GM23248 (cell line): ENCODE measurements at regions not wholly inside any gene's neighbourhood (a gene's known extent, or its start where the extent isn't known, plus 50 kb on each side); places are given as distances from the start of the nearest gene placed in this dataset.

Experiments used
- DNase-seq: peaks from one replicate; pipeline ENCODE4 v3.0.0-alpha.2; 2015
- H2AFZ ChIP-seq: fragments of 200-600 bp; sonication (generic); 2 replicates; pipeline ENCODE4 v1.6.1; 2016; ENCODE audit warnings: antibody characterized with exemption
- H3F3A ChIP-seq: fragments of 200-600 bp; sonication (generic); 2 replicates; pipeline ENCODE4 v1.6.1; 2016; ENCODE audit warnings: mild to moderate bottlenecking, antibody characterized with exemption, mixed run types; ENCODE audit not compliant: insufficient read depth
- H3K27ac ChIP-seq: fragments of 200-600 bp; sonication (generic); 2 replicates; pipeline ENCODE4 v1.5.1; 2016; ENCODE audit warnings: mild to moderate bottlenecking
- H3K27me3 ChIP-seq: fragments of 200-600 bp; sonication (generic); replicated peaks from 2 replicates; pipeline ENCODE4 v1.6.1; 2016; ENCODE audit warnings: mild to moderate bottlenecking; ENCODE audit not compliant: insufficient read depth
- H3K36me3 ChIP-seq: fragments of 200-600 bp; sonication (generic); 2 replicates; pipeline ENCODE4 v1.6.1; 2016; ENCODE audit warnings: low read depth, mild to moderate bottlenecking
- H3K4me1 ChIP-seq: fragments of 200-600 bp; sonication (generic); 2 replicates; pipeline ENCODE4 v1.6.1; 2016; ENCODE audit warnings: mild to moderate bottlenecking; ENCODE audit not compliant: insufficient read depth
- H3K4me2 ChIP-seq: fragments of 200-600 bp; sonication (generic); one replicate; pipeline ENCODE4 v1.6.1; 2016; ENCODE audit warnings: mild to moderate bottlenecking; ENCODE audit not compliant: unreplicated experiment
- H3K4me3 ChIP-seq: fragments of 200-600 bp; sonication (generic); 2 replicates; pipeline ENCODE4 v1.5.1; 2016; ENCODE audit warnings: mild to moderate bottlenecking
- H3K79me2 ChIP-seq: fragments of 200-600 bp; sonication (generic); 2 replicates; pipeline ENCODE4 v1.6.1; 2016; ENCODE audit warnings: mild to moderate bottlenecking; ENCODE audit not compliant: insufficient read depth
- H3K9ac ChIP-seq: fragments of 200-600 bp; sonication (generic); 2 replicates; pipeline ENCODE4 v1.6.1; 2016; ENCODE audit warnings: mild to moderate bottlenecking
- H3K9me2 ChIP-seq: fragments of 200-600 bp; sonication (generic); 2 replicates; pipeline ENCODE4 v1.6.1; 2016; ENCODE audit warnings: mixed run types, mild to moderate bottlenecking, moderate library complexity; ENCODE audit not compliant: insufficient read depth
- H3K9me3 ChIP-seq: fragments of 200-600 bp; sonication (generic); one replicate; pipeline ENCODE4 v1.6.1; 2017; ENCODE audit warnings: low read depth
- H4K20me1 ChIP-seq: fragments of 200-600 bp; sonication (generic); 2 replicates; pipeline ENCODE4 v1.6.0; 2016; ENCODE audit not compliant: insufficient read depth
- EZH2 ChIP-seq: fragments of 200-600 bp; sonication (generic); IDR thresholded peaks from 2 replicates; pipeline ENCODE4 v1.6.1; 2018; ENCODE audit warnings: antibody characterized with exemption, mild to moderate bottlenecking; ENCODE audit not compliant: insufficient read depth, poor library complexity, severe bottlenecking
- EZH2phosphoT487 ChIP-seq: fragments of 200-600 bp; sonication (generic); IDR thresholded peaks from 2 replicates; pipeline ENCODE4 v1.6.1; 2018; ENCODE audit warnings: antibody characterized with exemption, moderate library complexity, mild to moderate bottlenecking, low read depth; ENCODE audit not compliant: insufficient read depth
- WGBS, 2 experiments: methylation state at CpG; one replicate each; pipeline ENCODE4 v1.1.6; 2015 to 2017; ENCODE audit warnings: low lambda C conversion rate in 2 of 2, low coverage in 1 of 2; ENCODE audit errors: missing lambda C conversion rate in 2 of 2; 5-methylcytosine and 5-hydroxymethylcytosine counted together
- in situ Hi-C: fragments of 300-500 bp; cut with MboI; formaldehyde crosslinking; loops from 2 replicates; pipeline ENCODE4 v1.15.0; 2020

DNA sequence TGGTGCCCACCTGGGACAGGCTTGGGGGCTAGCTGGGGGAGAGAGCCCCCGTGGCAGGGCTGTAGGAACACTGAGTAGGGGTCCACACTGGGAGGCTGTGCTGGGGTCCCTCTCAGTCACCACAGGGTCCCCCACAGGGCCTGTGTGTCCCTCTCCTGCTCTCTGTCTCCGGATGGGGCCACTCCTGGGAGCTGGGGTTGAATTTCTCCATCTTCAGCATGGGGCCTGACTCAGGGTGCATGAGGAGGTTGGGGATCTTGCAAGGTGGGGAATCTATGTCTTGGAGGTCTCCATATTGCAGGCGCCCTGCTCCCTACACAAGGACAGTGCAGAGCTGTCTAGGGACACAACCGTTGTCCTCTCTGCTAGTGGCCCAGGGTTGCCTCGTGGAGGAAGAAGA is 78.7 kb upstream of the HDAC4 start:
- Histone ChIP-seq H3K9me2 (no peaks in the 10 kb centered on the region), H2AFZ (no peak overlapping the region), H4K20me1 (no peaks in the 10 kb centered on the region), H3K9ac (no peak overlapping the region), H3K9me3 (no peaks in the 10 kb centered on the region), H3K27me3 (no peaks in the 10 kb centered on the region), H3K79me2 (no peaks in the 10 kb centered on the region), H3K36me3 (no peaks in the 10 kb centered on the region), H3K4me3 (no peak overlapping the region), H3K4me1 (no peaks in the 10 kb centered on the region), H3K27ac (no peak overlapping the region), H3K4me2 (no peak overlapping the region), H3F3A (no peaks in the 10 kb centered on the region)
- DNase-seq: no peak
- TF ChIP-seq EZH2phosphoT487 (no peak), EZH2 (no peak)
- WGBS, 2 experiments: 44 to 56% methylated on average over 5 of the region's 5 CpGs
- in situ Hi-C loops: no loop called here

DNA sequence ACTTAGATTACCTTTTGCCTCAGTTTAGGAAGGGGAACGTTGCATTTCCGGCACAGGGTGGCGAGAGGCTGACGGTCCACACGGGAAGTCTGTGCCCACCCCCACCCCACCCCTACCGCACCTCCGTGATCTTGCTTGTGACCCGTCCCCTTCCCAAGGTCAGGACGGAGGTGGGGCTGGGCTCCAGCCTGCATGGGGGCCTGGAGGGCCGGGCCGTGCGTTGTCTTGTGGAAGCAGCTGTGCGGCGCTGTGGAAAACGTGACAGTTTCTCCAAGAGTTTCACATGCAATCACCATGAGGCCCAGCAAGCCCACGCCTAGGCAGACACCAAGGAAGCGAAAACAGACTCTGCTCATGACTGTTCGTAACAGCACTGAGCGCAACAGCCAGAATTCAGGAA is 76.8 kb upstream of the HDAC4 start:
- H3K36me3 ChIP-seq: no peaks in the 10 kb centered on the region
- H3K9me2 ChIP-seq: no peaks in the 10 kb centered on the region
- TF ChIP-seq EZH2phosphoT487 (no peak), EZH2 (no peak)
- no peak overlapping the region for H3K4me3 ChIP-seq
- H3K9me3 ChIP-seq: no peaks in the 10 kb centered on the region
- no peak overlapping the region for H3K4me2 ChIP-seq
- WGBS, 2 experiments: 83 to 85% methylated on average over 16 to 19 of the region's 19 CpGs
- 0 out of 2 replicates have a peak, but pooled peaks cover 5% of the 10 kb centered on the region for H3K27me3 ChIP-seq
- DNase-seq: no peak
- no peaks in the 10 kb centered on the region for H3K79me2 ChIP-seq
- no peaks in the 10 kb centered on the region for H3K4me1 ChIP-seq
- no peak overlapping the region for H2AFZ ChIP-seq
- no peak overlapping the region for H3K27ac ChIP-seq
- H3F3A ChIP-seq: no peaks in the 10 kb centered on the region
- no peak overlapping the region for H3K9ac ChIP-seq
- no peaks in the 10 kb centered on the region for H4K20me1 ChIP-seq
- in situ Hi-C loops: no loop called here

DNA sequence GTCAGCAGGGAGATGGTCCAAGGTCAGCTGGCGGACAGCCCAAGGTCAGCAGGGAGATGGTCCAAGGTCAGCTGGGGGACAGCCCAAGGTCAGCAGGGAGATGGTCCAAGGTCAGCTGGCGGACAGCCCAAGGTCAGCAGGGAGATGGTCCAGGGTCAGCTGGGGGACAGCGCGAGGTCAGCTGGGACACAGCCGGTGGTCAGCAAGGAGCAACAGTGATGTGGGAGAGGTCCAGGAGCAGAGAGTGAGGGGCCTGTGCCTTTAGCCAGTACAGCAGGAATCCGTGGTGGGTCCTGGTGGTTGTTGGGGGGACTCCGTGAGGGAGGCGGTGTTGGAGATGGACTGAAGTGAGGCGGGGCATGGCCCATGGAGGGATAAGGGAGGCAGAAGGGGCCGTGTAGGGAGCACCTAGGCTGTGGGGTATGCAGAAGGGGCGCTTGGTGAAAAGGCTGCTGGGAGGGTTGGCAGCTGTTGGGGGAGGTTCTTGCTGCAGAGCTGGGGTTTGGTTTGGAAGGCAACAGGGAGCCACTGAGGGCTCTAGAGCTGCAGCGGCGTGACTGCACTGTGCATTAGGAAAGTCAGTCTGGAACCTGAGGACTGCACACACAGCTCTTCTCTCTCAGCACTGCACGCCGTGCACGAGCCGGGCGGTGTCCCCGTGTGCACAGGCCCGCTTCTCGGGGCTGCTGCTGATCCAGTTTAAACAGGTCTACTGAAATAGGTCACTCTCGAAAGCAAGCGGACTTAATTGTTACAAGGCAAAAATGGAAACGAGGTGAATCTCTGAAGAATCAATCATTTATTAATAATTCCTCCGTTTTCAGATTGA is 76.2 kb upstream of the HDAC4 start:
- no peak for DNase-seq
- Histone ChIP-seq H3F3A (no peaks in the 10 kb centered on the region), H3K4me1 (no peaks in the 10 kb centered on the region), H3K27me3 (0 out of 2 replicates have a peak, but pooled peaks cover 6% of the 10 kb centered on the region), H3K9ac (no peak overlapping the region), H3K4me2 (no peak overlapping the region), H3K36me3 (no peaks in the 10 kb centered on the region), H3K4me3 (no peak overlapping the region), H4K20me1 (no peaks in the 10 kb centered on the region), H3K9me2 (no peaks in the 10 kb centered on the region), H2AFZ (no peak overlapping the region), H3K9me3 (no peaks in the 10 kb centered on the region), H3K79me2 (no peaks in the 10 kb centered on the region), H3K27ac (no peak overlapping the region)
- in situ Hi-C loops: no loop called here
- no peak for TF ChIP-seq EZH2
- TF ChIP-seq EZH2phosphoT487: no peak
- WGBS, 2 experiments: 78 to 79% methylated on average over 24 of the region's 25 CpGs

DNA sequence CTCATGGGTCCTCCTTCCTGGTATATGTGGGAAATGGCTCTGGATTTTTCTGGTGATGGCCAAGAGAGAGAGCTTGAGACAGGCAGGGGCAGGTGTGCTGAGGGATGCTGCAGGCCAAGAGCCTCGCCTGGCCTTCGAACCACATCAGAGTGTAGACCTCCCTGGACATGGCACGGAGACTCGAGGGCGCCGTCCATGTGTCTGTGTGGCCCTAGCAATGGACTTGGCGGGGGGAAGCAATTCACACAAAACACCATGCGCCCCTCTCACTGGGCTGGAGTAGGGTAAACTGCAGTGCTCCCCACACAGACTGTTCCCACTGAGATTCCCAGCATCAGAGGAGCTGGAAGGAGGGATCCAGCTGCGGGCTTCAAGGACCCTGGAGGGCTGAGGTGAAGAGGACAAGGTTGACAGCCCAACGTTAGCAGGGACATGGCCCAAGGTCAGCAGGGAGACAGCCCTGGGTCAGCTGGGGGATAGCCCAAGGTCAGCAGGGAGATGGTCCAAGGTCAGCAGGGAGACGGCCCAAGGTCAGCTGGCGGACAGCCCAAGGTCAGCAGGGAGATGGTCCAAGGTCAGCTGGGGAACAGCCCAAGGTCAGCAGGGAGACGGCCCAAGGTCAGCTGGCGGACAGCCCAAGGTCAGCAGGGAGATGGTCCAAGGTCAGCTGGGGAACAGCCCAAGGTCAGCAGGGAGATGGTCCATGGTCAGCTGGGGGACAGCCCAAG is 75.4 kb upstream of the HDAC4 start:
- Histone ChIP-seq H3F3A (no peaks in the 10 kb centered on the region), H3K79me2 (no peaks in the 10 kb centered on the region), H4K20me1 (no peaks in the 10 kb centered on the region), H3K27ac (no peak overlapping the region), H3K27me3 (0 out of 2 replicates have a peak, but pooled peaks cover 6% of the 10 kb centered on the region), H3K36me3 (no peaks in the 10 kb centered on the region), H2AFZ (no peak overlapping the region), H3K9me2 (no peaks in the 10 kb centered on the region), H3K4me1 (no peaks in the 10 kb centered on the region), H3K9me3 (no peaks in the 10 kb centered on the region), H3K9ac (no peak overlapping the region), H3K4me3 (no peak overlapping the region), H3K4me2 (no peak overlapping the region)
- in situ Hi-C loops: no loop called here
- 67 to 71% methylated on average over 12 to 14 of the region's 14 CpGs for WGBS, 2 experiments
- no peak for DNase-seq
- TF ChIP-seq EZH2: no peak
- no peak for TF ChIP-seq EZH2phosphoT487
